ENCODE measurements at regions not wholly inside any gene's neighbourhood (a gene's known extent, or its start where the extent isn't known, plus 50 kb on each side); places are given as distances from the start of the nearest gene placed in this dataset.

DNA sequence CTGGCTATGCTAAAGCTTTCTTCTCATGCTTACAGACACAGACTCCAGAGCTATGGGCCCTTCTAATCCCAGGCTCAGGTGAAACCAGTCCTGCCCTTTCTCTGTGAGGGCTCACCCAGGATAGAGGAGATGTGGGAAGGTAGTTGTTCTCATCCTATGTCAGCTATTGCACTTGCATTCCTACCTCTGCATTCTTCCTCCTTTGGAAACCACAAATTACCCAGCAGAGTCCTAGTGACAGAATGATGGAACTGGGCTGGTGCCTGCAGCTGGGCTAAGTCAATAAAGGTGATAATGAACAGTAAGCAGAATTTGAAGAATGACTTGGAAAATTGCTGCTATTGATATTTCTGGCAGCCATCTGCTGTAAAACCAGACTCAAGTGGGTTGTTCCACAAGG lies 560.0 kb downstream of the TMEM135 start:
- TF ChIP-seq, protein P1, sequence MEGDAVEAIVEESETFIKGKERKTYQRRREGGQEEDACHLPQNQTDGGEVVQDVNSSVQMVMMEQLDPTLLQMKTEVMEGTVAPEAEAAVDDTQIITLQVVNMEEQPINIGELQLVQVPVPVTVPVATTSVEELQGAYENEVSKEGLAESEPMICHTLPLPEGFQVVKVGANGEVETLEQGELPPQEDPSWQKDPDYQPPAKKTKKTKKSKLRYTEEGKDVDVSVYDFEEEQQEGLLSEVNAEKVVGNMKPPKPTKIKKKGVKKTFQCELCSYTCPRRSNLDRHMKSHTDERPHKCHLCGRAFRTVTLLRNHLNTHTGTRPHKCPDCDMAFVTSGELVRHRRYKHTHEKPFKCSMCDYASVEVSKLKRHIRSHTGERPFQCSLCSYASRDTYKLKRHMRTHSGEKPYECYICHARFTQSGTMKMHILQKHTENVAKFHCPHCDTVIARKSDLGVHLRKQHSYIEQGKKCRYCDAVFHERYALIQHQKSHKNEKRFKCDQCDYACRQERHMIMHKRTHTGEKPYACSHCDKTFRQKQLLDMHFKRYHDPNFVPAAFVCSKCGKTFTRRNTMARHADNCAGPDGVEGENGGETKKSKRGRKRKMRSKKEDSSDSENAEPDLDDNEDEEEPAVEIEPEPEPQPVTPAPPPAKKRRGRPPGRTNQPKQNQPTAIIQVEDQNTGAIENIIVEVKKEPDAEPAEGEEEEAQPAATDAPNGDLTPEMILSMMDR (IDR thresholded peaks at IDR 0.05) = no peak
- TF ChIP-seq POLR2A (IDR thresholded peaks at IDR 0.05) = no peak

Data from heart left ventricle (tissue), 13 donors.